GM18520 (cell line): ENCODE measurements at regions not wholly inside any gene's neighbourhood (a gene's known extent, or its start where the extent isn't known, plus 50 kb on each side); places are given as distances from the start of the nearest gene placed in this dataset.
"Not testable (repeated sequence)": the region's sequence is repeated elsewhere in the genome, so short reads cannot be mapped to it uniquely, and the experiment has no call there.

Experiments used
- ATAC-seq: cut with Tn5 transposase; IDR thresholded peaks from one replicate; pipeline ENCODE4 v1.9.1; 2021; ENCODE audit not compliant: unreplicated experiment

DNA sequence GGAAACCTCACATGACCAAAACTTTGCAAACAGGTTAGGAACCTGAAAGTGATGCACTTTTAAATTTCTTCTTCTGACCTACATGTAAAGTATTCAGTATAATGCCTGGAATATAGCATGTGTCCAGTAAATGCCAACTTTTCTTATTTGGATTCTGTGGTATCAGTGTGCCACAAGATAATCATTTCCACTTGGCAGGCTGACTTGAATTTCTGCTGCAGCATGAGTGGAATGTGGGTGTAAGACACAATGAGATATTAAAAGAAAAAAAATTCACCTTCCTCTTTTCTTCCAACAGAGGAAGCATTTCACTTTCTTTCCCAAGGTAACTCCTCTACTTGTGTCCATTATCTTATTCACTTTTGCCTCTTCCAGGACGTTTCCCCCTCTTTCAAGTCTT lies 141.9 kb upstream of the PRKD1 start:
- ATAC-seq = no peak

DNA sequence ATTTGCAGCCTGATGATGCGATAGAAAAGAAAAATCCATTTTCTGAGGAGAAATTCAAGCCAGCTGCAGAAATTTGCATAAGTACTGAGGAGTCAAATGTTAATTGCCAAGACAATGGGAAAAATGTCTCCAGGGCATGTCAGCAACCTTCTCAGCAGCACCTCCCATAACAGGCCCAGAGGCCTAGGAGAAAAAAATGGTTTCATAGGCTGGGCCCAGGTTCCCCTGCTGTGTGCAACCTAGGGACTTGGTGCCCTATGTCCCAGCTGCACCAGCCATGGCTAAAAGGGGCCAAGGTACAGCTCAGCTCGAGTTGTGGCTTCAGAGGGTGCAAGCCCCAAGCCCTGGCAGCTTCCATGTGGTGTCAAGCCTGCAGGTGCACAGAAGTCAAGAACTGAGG lies 144.8 kb upstream of the PRKD1 start:
- ATAC-seq = not testable (repeated sequence)

DNA sequence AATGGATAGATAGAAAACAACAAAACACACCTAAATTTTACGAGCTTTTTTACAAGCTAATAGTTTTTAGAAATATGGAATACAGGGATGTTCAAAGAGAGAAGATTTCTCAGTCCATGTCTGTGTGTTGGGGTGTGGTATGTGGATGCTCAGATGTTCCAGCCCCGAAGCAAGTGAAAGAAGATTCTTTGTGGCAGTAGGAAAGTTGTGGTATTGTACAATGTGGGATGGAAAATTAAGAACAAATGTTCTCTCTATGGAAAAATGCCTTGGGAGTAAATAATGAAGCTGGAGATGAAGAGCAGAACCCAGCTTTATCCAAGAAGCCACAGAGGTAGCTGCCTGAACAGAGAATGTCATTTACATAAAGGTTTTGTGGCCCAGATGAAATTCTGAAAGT lies 150.3 kb upstream of the PRKD1 start:
- ATAC-seq = no peak

DNA sequence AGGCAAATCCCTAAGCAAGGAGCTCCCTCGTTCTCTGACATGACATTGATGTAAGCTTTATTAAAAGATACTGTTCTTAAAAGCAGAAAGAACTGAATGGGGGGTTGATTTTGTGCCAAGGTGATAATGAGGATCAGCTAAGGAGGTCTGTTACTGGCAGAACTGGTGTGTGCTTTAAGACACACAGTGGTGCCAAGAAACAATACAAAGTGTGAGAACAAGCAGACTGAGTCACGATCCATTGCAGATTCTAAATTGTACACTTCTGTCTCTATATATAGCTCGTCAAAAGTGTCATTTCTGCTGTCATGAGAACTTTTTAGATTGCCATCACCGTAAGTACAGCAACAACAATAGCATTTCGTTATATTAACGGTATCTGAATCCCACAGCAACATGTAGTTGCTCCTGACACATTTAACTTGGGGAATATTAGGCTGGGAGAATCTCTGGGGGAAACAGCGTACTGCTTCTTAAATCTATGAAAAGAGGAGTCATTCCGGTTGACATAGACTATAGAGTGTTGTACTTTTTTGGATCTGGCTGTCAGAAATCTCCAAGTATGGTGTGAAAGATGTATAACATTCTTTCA lies 151.3 kb upstream of the PRKD1 start:
- no peak for ATAC-seq

DNA sequence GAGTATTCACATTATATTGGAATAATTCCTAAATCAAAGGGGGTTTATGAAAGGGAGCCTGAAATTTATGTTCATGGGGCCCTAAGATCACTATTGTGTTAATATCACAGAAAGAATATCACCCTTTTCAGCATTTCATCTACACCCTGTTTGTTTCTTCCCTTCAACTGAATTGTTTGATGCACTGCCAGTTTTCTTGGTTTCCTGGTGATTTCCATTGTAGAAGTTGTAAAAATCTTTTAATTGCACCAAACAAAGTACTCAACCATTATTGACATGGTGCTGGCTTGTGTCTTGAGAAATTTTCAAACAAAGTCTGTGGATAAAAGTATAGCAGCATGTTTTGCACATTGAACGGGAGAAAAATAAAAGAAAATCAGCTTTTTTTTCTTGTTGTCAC lies 154.8 kb upstream of the PRKD1 start:
- no peak for ATAC-seq

DNA sequence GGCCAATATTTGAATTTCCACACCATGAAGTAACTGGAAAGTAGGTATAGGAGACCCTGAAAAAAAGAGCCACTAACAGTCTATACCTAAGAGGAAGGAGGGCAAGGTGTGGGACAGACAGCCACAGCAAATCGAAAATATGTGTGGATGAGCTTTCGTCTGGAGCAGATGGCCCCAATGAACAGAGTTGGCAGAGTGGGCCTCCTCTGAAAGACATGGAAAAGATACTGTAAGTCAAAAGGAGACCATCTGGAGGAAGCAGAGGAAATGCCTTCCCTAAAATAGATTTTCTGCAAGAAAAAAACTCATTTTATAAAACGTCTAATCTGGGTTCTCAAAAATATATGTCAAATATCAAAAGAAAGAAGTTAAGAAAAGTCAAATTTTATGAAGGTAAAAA lies 157.2 kb upstream of the PRKD1 start:
- no peak for ATAC-seq

DNA sequence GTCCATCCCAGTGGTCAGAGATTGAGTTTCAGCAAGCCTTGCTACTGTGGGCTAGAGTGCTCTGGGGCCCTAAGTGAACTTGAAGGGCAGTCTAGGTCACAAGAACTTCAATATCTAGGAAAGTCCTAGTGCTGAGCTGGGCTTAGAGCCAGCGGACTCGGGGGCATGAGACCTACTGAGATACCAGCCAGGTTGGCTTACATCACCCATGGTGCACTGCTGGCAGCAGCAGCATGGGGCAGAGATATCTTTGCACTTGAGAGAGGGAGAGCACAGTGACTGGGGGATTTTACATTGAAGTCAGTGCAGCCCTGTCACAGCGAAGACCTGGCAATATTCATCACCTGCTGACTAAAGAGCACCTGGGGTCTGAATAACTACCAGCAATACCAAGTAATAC lies 158.3 kb upstream of the PRKD1 start:
- no peak for ATAC-seq

GRCh38 chr14:30088620-30089019 lies 161.0 kb upstream of the PRKD1 start:
- ATAC-seq = no peak

DNA sequence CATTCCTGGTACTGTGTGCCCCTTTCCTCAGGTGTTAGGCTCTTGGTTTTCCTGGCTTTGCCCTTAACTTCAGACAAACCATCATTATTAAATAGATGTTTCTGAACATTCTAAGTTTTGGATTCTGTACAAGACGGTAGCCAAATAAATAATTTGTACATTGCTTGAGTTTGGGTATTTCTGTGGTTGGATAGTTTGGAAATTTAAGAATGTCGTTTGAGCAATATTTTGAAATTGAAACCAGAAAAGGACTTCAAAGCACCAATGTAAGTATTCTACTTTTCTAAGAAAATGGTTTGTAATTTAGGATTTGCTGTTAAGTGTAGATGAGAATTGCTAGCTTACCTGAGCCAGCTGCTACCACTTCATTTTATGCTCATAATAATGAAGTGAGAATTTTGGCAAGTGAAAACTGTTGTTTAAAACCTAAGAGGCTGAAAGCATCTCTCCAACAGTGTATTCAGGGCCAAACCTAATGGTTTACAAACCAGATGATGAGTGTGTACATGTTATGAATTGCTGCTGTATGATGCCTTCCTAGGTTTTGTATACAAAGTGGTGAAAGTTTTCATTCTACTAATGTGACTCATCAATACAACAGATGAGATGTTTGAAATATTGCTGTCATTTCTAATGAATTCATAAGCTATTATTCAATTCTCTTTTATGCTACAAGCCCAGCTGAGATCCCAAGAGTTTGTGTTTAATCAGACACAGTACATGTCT lies 181.5 kb upstream of the PRKD1 start:
- ATAC-seq = no peak

DNA sequence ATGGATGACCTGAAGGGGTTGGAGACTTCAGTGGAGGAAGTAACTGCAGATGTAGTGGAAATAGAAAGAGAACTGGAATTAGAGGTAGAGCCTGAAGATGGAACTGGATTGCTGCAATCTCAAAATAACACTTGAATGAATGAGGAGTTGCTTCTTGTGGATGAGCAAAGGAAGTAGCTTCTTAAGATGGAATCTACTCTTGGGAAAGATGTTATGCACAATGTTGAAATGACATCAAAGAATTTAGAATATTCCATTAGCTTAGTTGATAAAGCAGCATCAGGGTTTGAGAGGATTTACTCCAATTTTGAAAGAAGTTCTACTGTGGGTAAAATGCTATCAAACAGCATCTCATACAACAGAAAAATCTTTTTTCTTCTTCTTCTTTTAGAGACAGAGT lies 186.4 kb upstream of the PRKD1 start:
- no peak for ATAC-seq

GRCh38 chr14:30115756-30116155 lies 188.1 kb upstream of the PRKD1 start:
- ATAC-seq = no peak

- no peak for ATAC-seq
These were observed 191.5 kb upstream of the PRKD1 start for GRCh38 chr14:30118992-30119640.

- no peak for ATAC-seq
These were observed 197.8 kb upstream of the PRKD1 start for GRCh38 chr14:30125322-30125979.

DNA sequence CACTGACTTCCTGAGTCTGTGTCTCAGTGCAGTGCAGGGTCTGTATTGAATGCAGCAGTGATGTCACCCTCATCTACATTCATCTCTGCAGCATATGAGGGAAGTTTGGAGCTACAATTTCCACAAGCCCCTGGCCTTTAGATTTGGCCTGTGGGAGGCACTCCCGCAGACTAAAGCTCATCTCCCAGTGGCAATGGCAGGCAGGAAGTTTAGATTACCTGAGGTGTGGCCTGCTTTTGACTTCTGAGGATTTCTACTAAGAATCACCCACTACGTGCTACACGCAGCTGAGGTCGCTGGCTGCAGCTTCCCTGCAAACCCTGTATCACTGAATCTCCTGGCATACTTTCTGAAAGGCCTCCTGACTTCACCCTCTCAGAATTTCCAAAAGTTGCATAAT lies 202.2 kb upstream of the PRKD1 start:
- ATAC-seq = no peak

- no peak for ATAC-seq
These were observed 204.0 kb upstream of the PRKD1 start for GRCh38 chr14:30131581-30132097.

DNA sequence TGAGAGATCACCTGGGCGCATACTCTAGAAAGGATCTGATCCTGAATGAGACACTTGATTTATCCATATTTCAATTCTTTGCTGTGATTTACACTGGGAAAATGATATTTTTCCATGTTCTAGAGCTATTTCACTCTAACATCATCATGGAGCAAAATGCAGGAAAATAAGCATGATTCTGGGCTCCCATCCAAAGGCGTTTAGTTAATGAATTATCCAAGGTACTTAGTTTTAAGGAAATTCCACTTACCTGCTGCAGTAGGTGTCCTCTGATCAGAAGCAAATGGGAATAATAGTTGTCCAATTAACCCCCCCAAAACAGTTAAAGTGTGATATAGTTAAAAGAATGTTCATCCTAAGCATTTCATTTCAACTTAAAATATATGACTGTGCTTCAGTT lies 204.5 kb upstream of the PRKD1 start:
- ATAC-seq = no peak

- ATAC-seq = no peak
These were observed 207.3 kb upstream of the PRKD1 start for GRCh38 chr14:30134936-30135335.

DNA sequence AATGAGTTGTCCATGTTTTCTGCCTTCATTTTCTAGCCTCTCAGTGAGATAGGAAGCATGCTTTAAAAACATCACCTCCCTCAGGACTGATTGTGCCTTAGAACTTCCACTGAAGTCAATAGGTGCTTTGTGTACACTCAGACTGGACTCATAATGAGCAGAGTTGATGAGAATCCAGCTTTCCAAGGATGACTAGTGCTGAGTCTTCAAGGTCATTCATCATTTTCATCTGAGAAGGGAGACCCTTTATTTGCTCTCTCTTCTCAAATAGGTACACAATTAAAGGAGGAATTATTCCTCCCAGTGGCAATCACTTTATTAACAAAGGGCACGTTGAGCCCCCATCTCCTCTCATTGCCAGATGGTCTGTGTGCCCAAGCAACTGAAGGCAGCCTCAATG lies 210.9 kb upstream of the PRKD1 start:
- ATAC-seq = no peak

DNA sequence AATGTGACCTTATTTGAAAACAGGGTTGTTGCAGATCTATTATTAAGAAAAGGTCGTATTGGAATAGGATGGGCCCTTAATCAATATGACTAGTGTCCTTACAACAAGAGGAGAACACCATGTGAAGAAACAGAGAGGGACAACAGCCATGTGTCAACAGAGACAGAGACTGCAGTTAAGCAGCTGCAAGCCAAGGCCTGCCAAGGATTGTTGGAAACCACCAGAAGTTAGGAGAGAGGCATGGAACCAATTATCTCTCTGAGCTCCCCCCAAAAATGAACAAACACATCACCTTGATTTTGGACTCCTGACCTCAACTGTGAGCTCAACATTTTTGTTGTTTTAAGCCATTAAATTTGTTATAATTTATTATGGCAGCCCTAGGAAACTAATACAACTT lies 214.6 kb upstream of the PRKD1 start:
- ATAC-seq = no peak

DNA sequence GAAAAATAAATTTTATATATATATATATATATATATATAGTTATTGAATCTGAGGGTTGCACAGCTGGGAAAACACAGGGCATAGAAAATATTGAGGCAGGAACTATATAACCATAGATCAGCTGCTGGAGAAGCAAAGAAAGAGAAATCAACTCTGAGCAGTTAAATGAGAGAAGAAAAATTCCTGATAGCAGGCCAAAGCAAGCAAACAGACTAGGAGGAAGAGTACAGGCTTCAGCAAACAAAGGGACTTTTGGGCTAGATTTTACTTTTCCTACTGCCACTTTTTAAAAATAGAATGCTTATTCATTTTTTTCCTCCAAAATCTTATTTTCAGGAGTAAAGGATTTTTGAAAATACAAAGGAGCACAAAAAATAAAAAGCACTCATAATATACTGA lies 216.0 kb upstream of the PRKD1 start:
- no peak for ATAC-seq

DNA sequence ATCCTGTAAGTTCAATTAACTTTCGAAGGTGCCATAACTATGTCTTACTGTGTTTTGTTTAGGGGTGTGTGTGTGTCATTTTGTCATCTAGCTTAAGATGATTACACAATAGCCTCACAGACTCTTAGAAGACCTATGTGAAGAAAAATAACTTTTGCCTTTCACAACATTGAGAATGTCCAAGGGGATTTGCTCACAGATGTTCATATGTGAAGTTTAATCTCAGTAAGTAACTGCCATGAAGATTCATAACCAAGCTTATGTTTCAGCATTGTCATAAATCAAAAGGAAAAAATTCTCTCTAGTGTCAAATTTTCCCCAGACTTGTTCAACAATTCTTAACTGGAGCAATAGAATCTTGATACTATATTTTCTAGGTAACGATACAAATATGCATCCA lies 226.1 kb upstream of the PRKD1 start:
- no peak for ATAC-seq

GRCh38 chr14:30156571-30156970 lies 228.9 kb upstream of the PRKD1 start:
- no peak for ATAC-seq
